ENCODE measurements at regions not wholly inside any gene's neighbourhood (a gene's known extent, or its start where the extent isn't known, plus 50 kb on each side); places are given as distances from the start of the nearest gene placed in this dataset.

DNA sequence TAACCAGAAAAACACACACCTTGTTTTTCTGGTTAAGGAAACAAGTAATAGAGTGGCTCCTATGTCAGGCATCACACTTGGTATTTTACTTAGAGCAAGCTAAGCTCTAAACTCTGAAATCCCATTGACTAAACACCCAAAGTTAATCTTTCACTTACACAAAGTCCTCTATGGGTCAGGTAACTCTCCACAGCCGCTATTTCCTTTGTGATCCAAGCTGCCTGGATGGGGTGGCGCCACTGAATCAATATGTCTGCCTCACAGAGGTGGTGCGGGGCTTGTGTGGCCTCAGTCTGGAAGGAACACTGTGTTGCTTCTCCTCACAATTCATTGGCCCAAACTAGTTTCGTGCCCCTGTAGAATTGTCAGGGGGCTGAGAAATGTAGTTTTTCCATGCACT, 160.0 kb upstream of the E2F7 start:
- ATAC-seq (no peak), DNase-seq (ENCODE audit: extremely low read depth in 1 of 4, low spot score in 3 of 4) (no peak), FAIRE-seq (no peak)
- Histone ChIP-seq H3K9me1 (ENCODE audit: control insufficient read depth, insufficient read depth, low read length) (no peaks in the 10 kb centered on the region), H2AFZ (ENCODE audit: low read depth, low read length) (no peak overlapping the region), H3K4me1 (replicated peaks in 1 of 2; ENCODE audit: control insufficient read depth in 2 of 2, insufficient read depth in 2 of 2, low read length in 2 of 2) (no peaks in the 10 kb centered on the region), H3K9ac (ENCODE audit: insufficient read depth in 1 of 2, low read depth in 2 of 2, low read length in 2 of 2) (no peak overlapping the region), H3K4me2 (ENCODE audit: insufficient read depth, low read length) (no peak overlapping the region), H3K27me3 (ENCODE audit: control insufficient read depth in 2 of 2, insufficient read depth in 2 of 2, low read length in 2 of 2) (no peaks in the 10 kb centered on the region), H3K36me3 (ENCODE audit: control insufficient read depth, insufficient read depth, low read length) (no peaks in the 10 kb centered on the region), H3K4me3 (no peak overlapping the region), H3K9me3 (replicated peaks; ENCODE audit: control insufficient read depth, insufficient read depth, low read depth, low read length) (0 out of 2 replicates have a peak, but pooled peaks cover 1% of the 10 kb centered on the region), H3K79me2 (ENCODE audit: control insufficient read depth, insufficient read depth, low read length) (no peaks in the 10 kb centered on the region), H4K20me1 (replicated peaks; ENCODE audit: control insufficient read depth, insufficient read depth, low read length) (no peaks in the 10 kb centered on the region), H3K27ac (ENCODE audit: extremely low read depth, low read depth, low read length) (no peak overlapping the region)
- TF ChIP-seq KHSRP (IDR thresholded peaks at IDR 0.05) (no peak), KDM1A (IDR thresholded peaks at IDR 0.05) (no peak), RBM25 (IDR thresholded peaks at IDR 0.05; ENCODE audit: low read depth, low read length, severe bottlenecking) (no peak), EZH2 (IDR thresholded peaks at IDR 0.05; ENCODE audit: borderline replicate concordance, low read depth, low read length) (no peak), ZKSCAN3 (CRISPR knock-in tag; IDR thresholded peaks at IDR 0.05) (no peak), PHB2 (IDR thresholded peaks at IDR 0.05; ENCODE audit: low read depth) (no peak), TCF7 (IDR thresholded peaks at IDR 0.05; ENCODE audit: borderline replicate concordance) (no peak), TEAD2 (tag; IDR thresholded peaks at IDR 0.05) (no peak), RNF2 (IDR thresholded peaks at IDR 0.05) (no peak)
- CTCF ChIA-PET (ENCODE audit: low intra/inter-chr PET ratio) = no interaction called here
- POLR2A ChIA-PET = interaction anchor here (0.6 to 0.8 kb wide), 2 partner anchors 12 to 15 kb away, joined by 3 to 5 read pairs; no protein-coding TSS in a partner anchor
- in situ Hi-C loops (cut with MboI) (no loop called here), intact Hi-C loops (cut with micrococcal nuclease) (no loop called here)
- 0% methylated on average over 3 of the region's 4 CpGs for WGBS (ENCODE audit: insufficient coverage, low coverage, missing lambda C conversion rate)
- no TSS peak for BruUV-seq (replicated peaks)

GRCh38 chr12:77224346-77224745, 159.0 kb upstream of the E2F7 start:
- Histone ChIP-seq H3K27me3 (ENCODE audit: control insufficient read depth in 2 of 2, insufficient read depth in 2 of 2, low read length in 2 of 2) (no peaks in the 10 kb centered on the region), H3K79me2 (ENCODE audit: control insufficient read depth, insufficient read depth, low read length) (no peaks in the 10 kb centered on the region), H3K9me3 (replicated peaks; ENCODE audit: control insufficient read depth, insufficient read depth, low read depth, low read length) (0 out of 2 replicates have a peak, but pooled peaks cover 1% of the 10 kb centered on the region), H4K20me1 (replicated peaks; ENCODE audit: control insufficient read depth, insufficient read depth, low read length) (no peaks in the 10 kb centered on the region), H3K4me2 (ENCODE audit: insufficient read depth, low read length) (no peak overlapping the region), H3K4me1 (replicated peaks in 1 of 2; ENCODE audit: control insufficient read depth in 2 of 2, insufficient read depth in 2 of 2, low read length in 2 of 2) (no peaks in the 10 kb centered on the region), H3K9ac (ENCODE audit: insufficient read depth in 1 of 2, low read depth in 2 of 2, low read length in 2 of 2) (no peak overlapping the region), H2AFZ (ENCODE audit: low read depth, low read length) (no peak overlapping the region), H3K36me3 (ENCODE audit: control insufficient read depth, insufficient read depth, low read length) (no peaks in the 10 kb centered on the region), H3K9me1 (ENCODE audit: control insufficient read depth, insufficient read depth, low read length) (no peaks in the 10 kb centered on the region), H3K4me3 (no peak overlapping the region), H3K27ac (ENCODE audit: extremely low read depth, low read depth, low read length) (no peak overlapping the region)
- ChIA-PET POLR2A (interaction anchor here (0.8 kb wide), 1 partner anchor 11 kb away, joined by 5 read pairs; no protein-coding TSS in a partner anchor), CTCF (ENCODE audit: low intra/inter-chr PET ratio) (no interaction called here)
- ATAC-seq = no peak
- no TSS peak for BruUV-seq (replicated peaks)
- in situ Hi-C loops (cut with MboI) = no loop called here
- FAIRE-seq = no peak
- no peak for DNase-seq (ENCODE audit: extremely low read depth in 1 of 4, low spot score in 3 of 4)
- intact Hi-C loops (cut with micrococcal nuclease) = no loop called here
- 0% methylated on average over 2 of the region's 2 CpGs for WGBS (ENCODE audit: insufficient coverage, low coverage, missing lambda C conversion rate)
- TF ChIP-seq MCM7 (IDR thresholded peaks at IDR 0.05) (no peak), C11orf30 (IDR thresholded peaks at IDR 0.05; ENCODE audit: low read depth) (no peak), E2F3 (CRISPR knock-in tag; IDR thresholded peaks at IDR 0.05) (no peak), EHMT2 (IDR thresholded peaks at IDR 0.05) (no peak), SP1 (CRISPR knock-in tag; IDR thresholded peaks at IDR 0.05) (no peak)
- TF ChIP-seq, protein P1, sequence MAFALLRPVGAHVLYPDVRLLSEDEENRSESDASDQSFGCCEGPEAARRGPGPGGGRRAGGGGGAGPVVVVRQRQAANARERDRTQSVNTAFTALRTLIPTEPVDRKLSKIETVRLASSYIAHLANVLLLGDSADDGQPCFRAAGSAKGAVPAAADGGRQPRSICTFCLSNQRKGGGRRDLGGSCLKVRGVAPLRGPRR (CRISPR knock-in tag; IDR thresholded peaks at IDR 0.05) = no peak
- TF ChIP-seq, protein P2, sequence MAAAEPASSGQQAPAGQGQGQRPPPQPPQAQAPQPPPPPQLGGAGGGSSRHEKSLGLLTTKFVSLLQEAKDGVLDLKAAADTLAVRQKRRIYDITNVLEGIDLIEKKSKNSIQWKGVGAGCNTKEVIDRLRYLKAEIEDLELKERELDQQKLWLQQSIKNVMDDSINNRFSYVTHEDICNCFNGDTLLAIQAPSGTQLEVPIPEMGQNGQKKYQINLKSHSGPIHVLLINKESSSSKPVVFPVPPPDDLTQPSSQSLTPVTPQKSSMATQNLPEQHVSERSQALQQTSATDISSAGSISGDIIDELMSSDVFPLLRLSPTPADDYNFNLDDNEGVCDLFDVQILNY (CRISPR knock-in tag; IDR thresholded peaks at IDR 0.05) = no peak
- TF ChIP-seq, protein P3, sequence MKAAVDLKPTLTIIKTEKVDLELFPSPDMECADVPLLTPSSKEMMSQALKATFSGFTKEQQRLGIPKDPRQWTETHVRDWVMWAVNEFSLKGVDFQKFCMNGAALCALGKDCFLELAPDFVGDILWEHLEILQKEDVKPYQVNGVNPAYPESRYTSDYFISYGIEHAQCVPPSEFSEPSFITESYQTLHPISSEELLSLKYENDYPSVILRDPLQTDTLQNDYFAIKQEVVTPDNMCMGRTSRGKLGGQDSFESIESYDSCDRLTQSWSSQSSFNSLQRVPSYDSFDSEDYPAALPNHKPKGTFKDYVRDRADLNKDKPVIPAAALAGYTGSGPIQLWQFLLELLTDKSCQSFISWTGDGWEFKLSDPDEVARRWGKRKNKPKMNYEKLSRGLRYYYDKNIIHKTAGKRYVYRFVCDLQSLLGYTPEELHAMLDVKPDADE (conservative IDR thresholded peaks at IDR 0.05; ENCODE audit: control insufficient read depth, low read depth, low read length) = no peak
